Activated T-cell treated with anti-CD3 and anti-CD28 coated beads, Interleukin-2, amount 50 U/mL, for 4 hours (primary cell): ENCODE measurements at regions not wholly inside any gene's neighbourhood (a gene's known extent, or its start where the extent isn't known, plus 50 kb on each side); places are given as distances from the start of the nearest gene placed in this dataset.
"Not testable (repeated sequence)": the region's sequence is repeated elsewhere in the genome, so short reads cannot be mapped to it uniquely, and the experiment has no call there.

Experiments
- ATAC-seq, 2 donors: fragments of 200-7000 bp; cut with Tn5 transposase; one replicate each; pipeline ENCODE4 v1.10.0; 2021
- DNase-seq: peaks from one replicate; pipeline ENCODE4 v3.0.0-alpha.2; 2020
- H3K27me3 Mint-ChIP-seq: one replicate; pipeline ENCODE4 v1.8.0; 2021; ENCODE audit warnings: low read depth, mixed read lengths
- H3K36me3 Mint-ChIP-seq: one replicate; pipeline ENCODE4 v1.8.0; 2022; ENCODE audit warnings: mixed read lengths; ENCODE audit not compliant: insufficient read depth
- H3K4me1 Mint-ChIP-seq: one replicate; pipeline ENCODE4 v1.8.0; 2021; ENCODE audit warnings: low read depth, mixed read lengths
- H3K4me3 Mint-ChIP-seq: one replicate; pipeline ENCODE4 v1.8.0; 2021; ENCODE audit warnings: mild to moderate bottlenecking, moderate library complexity, mixed read lengths
- H3K9me3 Mint-ChIP-seq: one replicate; pipeline ENCODE4 v1.8.0; 2021; ENCODE audit warnings: mixed read lengths

- not testable (repeated sequence) for H3K4me3 Mint-ChIP-seq, DNase-seq, H3K9me3 Mint-ChIP-seq, H3K4me1 Mint-ChIP-seq, H3K27me3 Mint-ChIP-seq, ATAC-seq, H3K36me3 Mint-ChIP-seq
Measured at GRCh38 chr6:165124681-165125080, 184.7 kb downstream of the C6orf118 start.

DNA sequence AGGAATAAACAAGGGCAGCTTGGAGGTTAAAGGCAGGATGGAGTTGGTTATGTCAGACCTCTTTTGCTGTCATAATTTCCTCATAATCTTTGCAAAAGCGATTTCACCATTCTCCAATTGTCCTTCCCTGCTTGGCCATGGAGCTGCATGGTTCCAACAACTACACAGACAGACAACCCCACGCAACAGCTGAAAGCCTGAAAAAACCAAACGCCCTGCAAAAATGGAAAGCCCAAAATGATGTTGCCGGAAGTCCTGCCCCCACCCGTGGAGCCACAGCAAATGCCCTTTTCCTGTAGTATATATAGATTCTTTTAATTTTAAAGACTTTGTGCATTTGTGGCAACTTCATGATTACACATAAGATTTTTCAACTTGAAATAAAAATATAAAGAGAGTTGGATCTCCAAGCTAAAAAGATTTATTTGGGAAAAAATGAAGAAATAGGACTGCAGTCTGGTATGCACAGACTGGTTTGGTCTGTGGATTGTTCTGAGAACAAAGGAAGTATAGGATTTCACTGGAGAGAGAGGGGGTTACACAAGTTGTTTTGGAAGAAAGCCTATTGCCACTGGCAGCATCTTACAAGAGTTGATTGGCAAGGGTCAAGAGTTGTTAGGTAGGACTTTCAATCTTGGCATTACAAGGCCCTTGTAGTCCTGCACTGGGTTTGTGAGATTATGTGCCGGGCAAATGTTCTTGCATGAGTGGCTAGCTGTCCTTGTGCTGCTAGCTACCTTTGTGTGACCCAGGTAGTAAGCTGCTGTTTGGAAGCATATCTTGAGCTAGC is 190.0 kb downstream of the C6orf118 start:
- DNase-seq (no peak), ATAC-seq (no peak)
- H3K4me1 Mint-ChIP-seq: no peaks in the 10 kb centered on the region
- H3K4me3 Mint-ChIP-seq: no peak overlapping the region
- peaks cover 19% of the 10 kb centered on the region for H3K9me3 Mint-ChIP-seq
- no peaks in the 10 kb centered on the region for H3K36me3 Mint-ChIP-seq
- no peaks in the 10 kb centered on the region for H3K27me3 Mint-ChIP-seq

DNA sequence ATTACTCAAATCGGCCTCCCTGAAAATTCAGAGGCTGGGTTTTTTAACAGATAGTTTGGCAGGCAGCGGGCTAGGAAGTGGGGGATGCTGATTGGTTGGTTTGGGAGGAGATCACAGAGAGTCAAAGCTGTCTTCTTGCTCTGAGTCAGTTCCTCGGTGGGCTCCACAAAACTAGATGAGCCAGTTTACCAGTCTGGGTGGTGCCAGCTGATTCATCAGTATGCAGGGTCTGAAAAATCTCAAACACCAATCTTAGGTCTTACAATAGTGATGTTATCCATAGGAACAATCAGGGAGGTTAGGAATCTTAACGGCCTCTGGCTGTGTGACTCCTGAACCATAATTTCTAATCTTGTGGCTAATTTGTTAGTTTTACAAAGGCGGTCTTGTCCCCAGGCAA is 190.7 kb downstream of the C6orf118 start:
- H3K9me3 Mint-ChIP-seq: peaks cover 25% of the 10 kb centered on the region
- no peak overlapping the region for H3K4me3 Mint-ChIP-seq
- DNase-seq (no peak), ATAC-seq (no peak)
- H3K36me3 Mint-ChIP-seq: no peaks in the 10 kb centered on the region
- no peaks in the 10 kb centered on the region for H3K27me3 Mint-ChIP-seq
- no peaks in the 10 kb centered on the region for H3K4me1 Mint-ChIP-seq

DNA sequence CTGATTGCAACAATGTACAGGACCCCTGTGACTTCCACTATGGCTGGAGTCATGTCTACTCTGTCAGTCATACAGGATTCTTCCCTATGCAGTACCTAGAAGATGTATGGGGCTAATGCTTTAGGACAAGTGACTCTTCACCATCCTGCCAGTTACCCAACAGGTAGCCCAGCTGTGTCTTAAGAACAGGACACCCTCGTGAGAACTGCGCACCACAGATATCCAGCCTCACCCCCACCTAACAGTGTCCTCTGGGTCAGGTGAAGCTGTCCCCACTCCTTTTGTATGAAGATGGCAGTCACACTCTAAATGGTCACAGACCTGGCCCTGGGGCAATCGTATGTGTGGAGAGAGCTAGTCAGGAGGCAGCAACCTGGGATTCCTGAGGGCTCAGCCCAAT is 191.6 kb downstream of the C6orf118 start:
- DNase-seq (no peak), ATAC-seq (no peak)
- no peaks in the 10 kb centered on the region for H3K27me3 Mint-ChIP-seq
- H3K4me3 Mint-ChIP-seq: no peak overlapping the region
- H3K9me3 Mint-ChIP-seq: peaks cover 30% of the 10 kb centered on the region
- no peaks in the 10 kb centered on the region for H3K4me1 Mint-ChIP-seq
- H3K36me3 Mint-ChIP-seq: no peaks in the 10 kb centered on the region

GRCh38 chr6:165117121-165117520 is 192.3 kb downstream of the C6orf118 start:
- Mint-ChIP-seq H3K4me1 (no peaks in the 10 kb centered on the region), H3K27me3 (no peaks in the 10 kb centered on the region), H3K4me3 (no peak overlapping the region), H3K36me3 (no peaks in the 10 kb centered on the region), H3K9me3 (peaks cover 33% of the 10 kb centered on the region)
- no peak for DNase-seq
- ATAC-seq: no peak

DNA sequence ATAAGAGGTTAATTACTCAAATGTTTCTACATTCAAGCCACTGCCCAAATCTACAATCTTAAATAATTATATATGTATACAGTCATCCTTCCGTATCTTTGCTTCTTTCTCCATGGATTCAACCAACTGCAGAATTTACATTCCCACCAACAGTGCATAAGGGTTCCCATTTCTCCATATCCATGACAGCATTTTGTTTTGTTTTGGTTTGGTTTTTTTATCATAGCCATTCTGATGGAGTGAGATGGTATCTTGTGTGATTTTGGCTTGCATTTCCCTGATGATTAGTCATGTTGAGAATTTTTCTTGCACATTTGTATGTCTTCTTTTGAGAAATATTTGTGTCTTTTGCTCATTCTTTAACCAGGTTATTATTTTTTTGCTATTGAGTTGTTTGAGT is 198.5 kb downstream of the C6orf118 start:
- H3K9me3 Mint-ChIP-seq: peaks cover 27% of the 10 kb centered on the region
- H3K4me1 Mint-ChIP-seq: no peaks in the 10 kb centered on the region
- DNase-seq (no peak), ATAC-seq (no peak)
- no peak overlapping the region for H3K4me3 Mint-ChIP-seq
- no peaks in the 10 kb centered on the region for H3K36me3 Mint-ChIP-seq
- H3K27me3 Mint-ChIP-seq: no peaks in the 10 kb centered on the region

DNA sequence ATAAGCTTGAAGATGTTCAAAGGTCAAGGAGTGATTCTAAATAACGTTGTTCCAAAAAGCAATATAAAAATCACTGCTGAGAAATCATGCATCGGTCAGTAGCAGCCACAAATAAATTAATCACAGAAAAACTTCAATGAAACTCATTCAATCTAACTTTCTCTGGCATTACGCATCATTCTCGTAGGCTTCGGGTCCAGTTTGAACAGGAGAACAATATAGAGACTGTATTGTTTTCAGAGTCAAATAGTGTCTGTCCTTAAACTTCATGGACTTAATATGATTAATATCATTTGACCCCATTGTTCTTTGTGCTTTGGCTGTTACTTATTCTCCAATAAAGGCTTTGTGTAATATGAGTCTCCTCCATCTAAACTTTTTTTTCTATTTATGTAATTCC is 200.4 kb downstream of the C6orf118 start:
- Mint-ChIP-seq H3K36me3 (no peaks in the 10 kb centered on the region), H3K9me3 (peaks cover 12% of the 10 kb centered on the region), H3K4me1 (no peaks in the 10 kb centered on the region), H3K27me3 (no peaks in the 10 kb centered on the region), H3K4me3 (no peak overlapping the region)
- DNase-seq (no peak), ATAC-seq (no peak)

GRCh38 chr6:165106261-165106660 is 203.1 kb downstream of the C6orf118 start:
- no peak for DNase-seq
- Mint-ChIP-seq H3K4me3 (no peak overlapping the region), H3K9me3 (peaks cover 9% of the 10 kb centered on the region), H3K4me1 (no peaks in the 10 kb centered on the region), H3K27me3 (no peaks in the 10 kb centered on the region), H3K36me3 (no peaks in the 10 kb centered on the region)
- no peak for ATAC-seq

GRCh38 chr6:165098165-165098564 is 211.2 kb downstream of the C6orf118 start:
- Mint-ChIP-seq H3K36me3 (no peaks in the 10 kb centered on the region), H3K4me3 (no peak overlapping the region), H3K9me3 (peaks cover 22% of the 10 kb centered on the region), H3K4me1 (no peaks in the 10 kb centered on the region), H3K27me3 (no peaks in the 10 kb centered on the region)
- no peak for DNase-seq
- ATAC-seq: no peak

DNA sequence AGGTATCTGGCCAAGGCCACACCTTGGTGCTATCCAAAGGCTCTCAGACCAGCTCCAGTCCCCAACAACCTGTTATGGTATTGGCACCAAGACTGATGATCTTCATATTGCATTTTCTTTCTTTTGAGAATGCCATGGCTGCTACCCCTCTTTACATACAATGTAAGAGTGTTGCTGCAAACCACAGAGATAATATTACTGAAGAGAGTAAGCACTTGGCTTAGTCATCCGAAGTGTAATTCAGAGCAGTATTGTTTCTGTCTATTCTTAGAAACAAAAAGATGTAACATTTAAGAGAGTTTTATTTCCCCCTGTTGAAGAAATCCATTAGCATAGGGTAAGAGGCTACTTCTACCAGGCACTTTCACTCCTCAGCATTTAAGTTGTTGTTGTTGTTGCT is 212.5 kb downstream of the C6orf118 start:
- Mint-ChIP-seq H3K9me3 (peaks cover 23% of the 10 kb centered on the region), H3K4me3 (no peak overlapping the region), H3K27me3 (no peaks in the 10 kb centered on the region), H3K4me1 (no peaks in the 10 kb centered on the region), H3K36me3 (no peaks in the 10 kb centered on the region)
- ATAC-seq (no peak), DNase-seq (no peak)

DNA sequence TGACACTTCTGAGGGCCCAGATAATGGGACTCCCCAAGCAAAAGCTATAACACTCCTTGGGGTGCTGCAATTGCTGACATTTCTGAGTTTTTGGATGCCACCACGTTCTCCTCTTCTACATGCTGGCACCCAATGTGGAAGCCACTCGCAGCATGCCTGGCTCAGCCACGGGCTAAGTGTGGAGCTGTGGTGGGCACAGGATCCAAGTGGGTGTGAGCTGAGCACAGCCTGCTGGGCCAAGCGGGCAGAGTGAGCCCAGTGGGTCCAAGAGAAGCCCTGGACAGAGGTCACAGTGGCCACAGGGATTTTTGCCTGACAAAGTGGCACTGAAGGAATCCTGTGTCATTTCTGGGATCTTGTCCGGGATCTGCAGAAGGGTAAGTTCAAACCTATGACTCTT is 213.2 kb downstream of the C6orf118 start:
- DNase-seq (no peak), ATAC-seq (no peak)
- Mint-ChIP-seq H3K27me3 (no peaks in the 10 kb centered on the region), H3K36me3 (no peaks in the 10 kb centered on the region), H3K4me1 (no peaks in the 10 kb centered on the region), H3K9me3 (peaks cover 21% of the 10 kb centered on the region), H3K4me3 (no peak overlapping the region)

DNA sequence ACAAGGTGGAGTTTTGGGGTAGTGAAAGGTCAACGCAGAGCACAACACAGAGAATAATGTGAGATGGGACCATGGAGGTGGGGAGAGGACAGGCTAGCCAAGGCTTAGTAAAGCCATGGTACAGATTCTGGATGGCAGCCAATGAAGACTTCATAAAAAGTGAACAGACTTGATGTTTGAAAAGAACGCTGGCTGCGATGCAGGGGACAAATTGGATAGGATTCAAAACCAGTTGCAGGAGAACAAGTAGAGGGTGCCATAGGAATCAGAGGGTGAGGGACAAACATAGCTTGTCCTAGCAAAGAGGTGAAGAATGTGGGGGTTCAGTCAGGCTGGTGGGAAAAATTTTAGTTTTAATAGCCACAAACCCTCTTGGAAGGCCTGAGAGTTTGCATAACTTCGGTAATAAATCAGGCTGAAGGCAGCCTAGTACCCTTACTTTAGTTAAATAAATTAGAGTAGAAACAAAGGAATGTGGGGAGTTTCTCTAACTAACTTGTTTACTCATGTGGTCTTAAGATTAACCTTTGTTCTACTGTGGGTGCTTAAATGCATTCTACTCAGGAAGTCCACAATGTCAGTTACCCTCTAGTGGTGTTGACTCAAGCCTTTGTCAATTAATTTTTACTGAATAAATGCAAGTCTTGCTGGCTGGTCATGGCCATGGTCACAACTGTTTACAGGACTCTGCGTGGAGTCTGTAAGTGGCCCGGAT is 216.4 kb downstream of the C6orf118 start:
- ATAC-seq (no peak), DNase-seq (no peak)
- no peak overlapping the region for H3K4me3 Mint-ChIP-seq
- no peaks in the 10 kb centered on the region for H3K27me3 Mint-ChIP-seq
- H3K4me1 Mint-ChIP-seq: no peaks in the 10 kb centered on the region
- H3K9me3 Mint-ChIP-seq: peaks cover 33% of the 10 kb centered on the region
- H3K36me3 Mint-ChIP-seq: no peaks in the 10 kb centered on the region

DNA sequence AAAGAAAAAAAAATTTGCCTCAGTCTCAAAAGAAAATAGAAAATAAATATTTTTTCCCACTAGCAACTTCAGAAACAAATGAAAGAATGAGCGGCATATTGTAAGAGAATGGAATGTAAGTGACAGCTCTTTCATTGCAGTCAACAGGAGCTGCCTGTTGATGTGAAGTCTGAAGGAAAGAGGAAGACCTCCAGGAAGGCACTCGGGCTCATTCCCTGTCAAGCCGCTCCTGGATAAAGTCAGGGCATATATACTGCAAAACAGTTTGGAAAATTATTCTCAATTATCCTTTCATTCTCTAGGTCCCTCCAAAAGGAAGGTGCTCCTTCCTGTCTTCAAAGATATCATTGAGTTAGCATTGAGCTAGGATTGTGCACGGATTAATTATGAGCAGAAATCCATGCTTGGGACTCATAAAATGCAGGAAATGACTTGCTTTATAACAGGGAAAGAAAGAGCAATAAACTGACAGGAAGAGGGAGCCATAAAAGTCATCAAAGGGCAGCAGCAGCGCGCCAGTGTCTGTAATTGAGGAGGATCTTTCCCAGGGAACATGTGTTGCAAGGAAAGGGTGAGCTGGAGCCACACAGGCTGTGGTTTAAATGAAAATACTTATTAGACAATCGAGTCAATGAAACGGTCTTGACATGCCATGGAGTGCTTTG is 218.2 kb downstream of the C6orf118 start:
- no peak for DNase-seq
- no peak overlapping the region for H3K4me3 Mint-ChIP-seq
- H3K4me1 Mint-ChIP-seq: no peaks in the 10 kb centered on the region
- no peaks in the 10 kb centered on the region for H3K27me3 Mint-ChIP-seq
- ATAC-seq: no peak
- peaks cover 27% of the 10 kb centered on the region for H3K9me3 Mint-ChIP-seq
- H3K36me3 Mint-ChIP-seq: no peaks in the 10 kb centered on the region

- no peak overlapping the region for H3K4me3 Mint-ChIP-seq
- peaks cover 23% of the 10 kb centered on the region for H3K9me3 Mint-ChIP-seq
- no peaks in the 10 kb centered on the region for H3K27me3 Mint-ChIP-seq
- no peaks in the 10 kb centered on the region for H3K4me1 Mint-ChIP-seq
- no peak for ATAC-seq
- no peak for DNase-seq
- no peaks in the 10 kb centered on the region for H3K36me3 Mint-ChIP-seq
Measured at GRCh38 chr6:165090242-165090641, 219.2 kb downstream of the C6orf118 start.

DNA sequence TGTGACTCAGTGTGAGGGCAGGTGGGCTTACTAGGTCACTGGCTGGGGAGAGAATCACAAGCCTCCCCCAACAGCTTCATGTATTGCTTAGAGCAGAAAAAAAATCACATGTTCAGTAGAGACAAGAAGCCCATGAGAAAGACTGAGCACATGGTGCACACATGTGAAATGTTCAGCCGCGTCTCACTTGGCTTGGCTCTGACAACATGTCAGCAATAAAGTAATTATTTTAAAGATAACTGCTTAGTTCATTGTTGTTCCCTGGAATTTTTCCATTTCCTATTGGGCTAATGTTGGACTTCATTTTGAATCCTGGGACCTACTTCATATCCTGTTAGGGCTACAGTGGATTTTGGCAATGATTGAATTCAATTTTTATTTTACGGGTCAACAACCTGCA is 222.6 kb downstream of the C6orf118 start:
- no peak for ATAC-seq
- peaks cover 12% of the 10 kb centered on the region for H3K9me3 Mint-ChIP-seq
- H3K4me1 Mint-ChIP-seq: no peaks in the 10 kb centered on the region
- H3K36me3 Mint-ChIP-seq: no peaks in the 10 kb centered on the region
- H3K4me3 Mint-ChIP-seq: no peak overlapping the region
- DNase-seq: no peak
- no peaks in the 10 kb centered on the region for H3K27me3 Mint-ChIP-seq
